ENCODE measurements at regions not wholly inside any gene's neighbourhood (a gene's known extent, or its start where the extent isn't known, plus 50 kb on each side); places are given as distances from the start of the nearest gene placed in this dataset.

DNA sequence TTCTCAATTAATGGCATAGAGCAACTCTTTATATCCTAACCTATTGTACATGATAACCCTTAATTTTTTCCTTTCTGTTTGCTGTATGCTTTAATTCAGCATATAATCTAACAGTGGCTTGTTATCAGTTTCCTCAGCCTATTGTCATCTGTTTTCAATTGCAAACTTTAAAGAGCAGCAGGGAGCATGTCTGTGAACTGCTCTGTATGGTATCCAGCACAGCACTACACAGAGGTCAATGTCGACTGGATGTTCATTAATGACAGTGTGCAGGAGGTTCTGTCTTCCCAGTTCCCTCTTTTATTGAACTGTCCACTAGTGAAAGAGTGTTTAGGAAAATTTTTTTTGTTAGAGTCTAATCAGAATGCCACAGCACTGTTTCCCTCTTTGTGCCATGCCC lies 609.1 kb downstream of the SOX5 start:
- no peak for TF ChIP-seq CTCF (conservative IDR thresholded peaks at IDR 0.05; ENCODE audit: low read length)
- no peak for TF ChIP-seq EZH2phosphoT487 (IDR thresholded peaks at IDR 0.05; ENCODE audit: borderline replicate concordance, low read depth, low read length)
